Neural cell (in vitro differentiated cells): ENCODE measurements at regions not wholly inside any gene's neighbourhood (a gene's known extent, or its start where the extent isn't known, plus 50 kb on each side); places are given as distances from the start of the nearest gene placed in this dataset.

Experiments used
- H2AFZ ChIP-seq: fragments of 200-600, 300-800 bp; sonication (generic), shearing (Covaris generic); 2 replicates; pipeline ENCODE4 v1.6.0; 2014; ENCODE audit warnings: low read depth, mild to moderate bottlenecking, antibody characterized with exemption, low read length, moderate library complexity
- H3F3A ChIP-seq: fragments of 200-600 bp; shearing (Covaris generic); 2 replicates; pipeline ENCODE4 v1.6.1; 2016; ENCODE audit warnings: mild to moderate bottlenecking, moderate library complexity, mixed read lengths, antibody characterized with exemption, low read length; ENCODE audit not compliant: insufficient read depth, poor library complexity, severe bottlenecking
- H3K27ac ChIP-seq: fragments of 200-600, 300-800 bp; sonication (generic), shearing (Covaris generic); 2 replicates; pipeline ENCODE4 v1.5.1; 2014; ENCODE audit warnings: mild to moderate bottlenecking, low read length, moderate library complexity
- H3K27me3 ChIP-seq: fragments of 300-800, 200-600 bp; sonication (generic), shearing (Covaris generic); 2 replicates; pipeline ENCODE4 v1.6.0; 2014; ENCODE audit warnings: mild to moderate bottlenecking, low read depth, low read length, moderate library complexity; ENCODE audit not compliant: insufficient read depth
- H3K36me3 ChIP-seq: fragments of 300-800, 200-600 bp; sonication (generic), shearing (Covaris generic); 2 replicates; pipeline ENCODE4 v1.5.1; 2014; ENCODE audit warnings: mild to moderate bottlenecking, antibody characterized with exemption, low read length, moderate library complexity; ENCODE audit not compliant: insufficient read depth
- H3K4me2 ChIP-seq: fragments of 300-800, 200-600 bp; sonication (generic), shearing (Covaris generic); 2 replicates; pipeline ENCODE4 v1.6.0; 2014; ENCODE audit warnings: mild to moderate bottlenecking, low read length
- H3K4me3 ChIP-seq: fragments of 300-800, 200-600 bp; sonication (generic), shearing (Covaris generic); 2 replicates; pipeline ENCODE4 v1.5.1; 2014; ENCODE audit warnings: mild to moderate bottlenecking, low read length, moderate library complexity
- H3K79me2 ChIP-seq: fragments of 200-600 bp; shearing (Covaris generic); replicated peaks from 2 replicates; pipeline ENCODE4 v1.6.0; 2014; ENCODE audit warnings: mild to moderate bottlenecking, low read length, moderate library complexity; ENCODE audit not compliant: insufficient read depth
- H3K9ac ChIP-seq: fragments of 300-800, 200-600 bp; sonication (generic), shearing (Covaris generic); 2 replicates; pipeline ENCODE4 v1.6.1; 2016; ENCODE audit warnings: mild to moderate bottlenecking, low read length, mixed read lengths
- H3K9me2 ChIP-seq: fragments of 200-600 bp; shearing (Covaris generic); 2 replicates; pipeline ENCODE4 v1.6.1; 2016; ENCODE audit warnings: mild to moderate bottlenecking, low read length, mixed read lengths; ENCODE audit not compliant: insufficient read depth
- H3K9me3 ChIP-seq: fragments of 200-600, 300-800 bp; sonication (generic), shearing (Covaris generic); 2 replicates; pipeline ENCODE4 v1.6.1; 2016; ENCODE audit warnings: mild to moderate bottlenecking, mixed run types, low read length, moderate library complexity, mixed read lengths
- H4K20me1 ChIP-seq: fragments of 200-600 bp; shearing (Covaris generic); 2 replicates; pipeline ENCODE4 v1.6.1; 2016; ENCODE audit warnings: mild to moderate bottlenecking, mixed run types; ENCODE audit not compliant: insufficient read depth
- CTCF ChIP-seq: fragments of 450-650 bp; IDR thresholded peaks from 2 replicates; pipeline ENCODE4 v1.5.1; 2014; ENCODE audit warnings: antibody characterized with exemption, mild to moderate bottlenecking, moderate library complexity; ENCODE audit not compliant: poor library complexity, severe bottlenecking
- EP300 ChIP-seq: fragments of 450-650 bp; conservative IDR thresholded peaks from 2 replicates; pipeline ENCODE4 v1.6.1; 2014; ENCODE audit warnings: antibody characterized with exemption, mild to moderate bottlenecking, moderate library complexity; ENCODE audit not compliant: poor library complexity, severe bottlenecking
- EZH2 ChIP-seq: fragments of 200-600, 300-800 bp; shearing (Covaris generic), sonication (generic); IDR thresholded peaks from 2 replicates; pipeline ENCODE4 v1.6.1; 2014; ENCODE audit warnings: antibody characterized with exemption, low read length, borderline replicate concordance, mild to moderate bottlenecking; ENCODE audit not compliant: insufficient read depth, poor library complexity, severe bottlenecking
- MXI1 ChIP-seq: fragments of 450-650 bp; conservative IDR thresholded peaks from 2 replicates; pipeline ENCODE4 v1.6.1; 2014; ENCODE audit warnings: antibody characterized with exemption, mild to moderate bottlenecking; ENCODE audit not compliant: poor library complexity, severe bottlenecking
- POLR2AphosphoS5 ChIP-seq: IDR thresholded peaks from 2 replicates; pipeline ENCODE4 v1.6.1; 2012
- RAD21 ChIP-seq: fragments of 450-650 bp; conservative IDR thresholded peaks from 2 replicates; pipeline ENCODE4 v1.6.1; 2014; ENCODE audit warnings: antibody characterized with exemption, mild to moderate bottlenecking, moderate library complexity
- REST ChIP-seq: IDR thresholded peaks from 2 replicates; pipeline ENCODE4 v1.6.1; 2012; ENCODE audit warnings: borderline replicate concordance
- SMC3 ChIP-seq: fragments of 450-650 bp; conservative IDR thresholded peaks from 2 replicates; pipeline ENCODE4 v1.6.1; 2014; ENCODE audit warnings: antibody characterized with exemption, mild to moderate bottlenecking, moderate library complexity; ENCODE audit not compliant: poor library complexity
- TAF1 ChIP-seq: IDR thresholded peaks from 2 replicates; pipeline ENCODE4 v1.6.1; 2012; ENCODE audit warnings: low read depth

- H4K20me1 ChIP-seq, result no peaks in the 10 kb centered on the region
- H2AFZ ChIP-seq, result no peak overlapping the region
- H3K36me3 ChIP-seq, result no peaks in the 10 kb centered on the region
- TF ChIP-seq MXI1, result no peak
- no peak for TF ChIP-seq POLR2AphosphoS5
- TF ChIP-seq SMC3, result no peak
- TF ChIP-seq EP300, result no peak
- no peak for TF ChIP-seq CTCF
- TF ChIP-seq REST, result no peak
- TF ChIP-seq RAD21, result no peak
- TF ChIP-seq EZH2, result no peak
- no peak for TF ChIP-seq TAF1
- no peaks in the 10 kb centered on the region for H3F3A ChIP-seq
- no peaks in the 10 kb centered on the region for H3K9me3 ChIP-seq
- no peak overlapping the region for H3K27ac ChIP-seq
- no peak overlapping the region for H3K9ac ChIP-seq
- H3K4me2 ChIP-seq, result no peak overlapping the region
- H3K4me3 ChIP-seq, result no peak overlapping the region
- H3K27me3 ChIP-seq, result no peaks in the 10 kb centered on the region
- H3K9me2 ChIP-seq, result no peaks in the 10 kb centered on the region
- no peaks in the 10 kb centered on the region for H3K79me2 ChIP-seq
Observed at GRCh38 chr5:152004095-152004494, 79.4 kb upstream of the GLRA1 start.
